K562 (cell line): ENCODE measurements at regions not wholly inside any gene's neighbourhood (a gene's known extent, or its start where the extent isn't known, plus 50 kb on each side); places are given as distances from the start of the nearest gene placed in this dataset.

Source experiments
- ATAC-seq: fragments of 200-7000 bp; cut with Tn5 transposase; 3 replicates; pipeline ENCODE4 v1.9.1; 2020; ENCODE audit warnings: moderate library complexity
- BruUV-seq: library from RNA; stranded (reverse); fragments of 400-500 nt; replicated peaks from 2 replicates; lab custom pipeline; 2021; lab: Mats Ljungman, UMichigan
- CTCF ChIA-PET: fragments of 300-600 bp; formaldehyde crosslinking; extraction: SDS; loops from one replicate; lab custom pipeline; 2021; ENCODE audit warnings: low intra/inter-chr PET ratio; lab: Yijun Ruan, JAX
- POLR2A ChIA-PET: fragments of 300-600, 350-650 bp; sonication (Branson Sonifier 250); formaldehyde crosslinking; extraction: SDS; loops from one replicate; lab custom pipeline; 2021; ENCODE audit warnings: antibody characterized with exemption, inconsistent platforms; lab: Yijun Ruan, JAX
- DNase-seq, 4 experiments: peaks; one replicate each; pipeline versions ENCODE4 v3.0.0 to v3.0.0-alpha.2; 2011 to 2018; ENCODE audit warnings: low spot score in 3 of 4, mixed read lengths in 3 of 4; ENCODE audit errors: extremely low read depth in 1 of 4
- FAIRE-seq: peaks from 2 replicates; lab custom pipeline; 2011; peaks lifted over from hg19 to GRCh38; lab: Jason Lieb, UNC
- H2AFZ ChIP-seq: 2 replicates; pipeline ENCODE4 v1.6.0; 2011; ENCODE audit warnings: low read depth, low read length, control low read depth, inconsistent platforms
- H3K27ac ChIP-seq: fragments of 200-600 bp; 3 replicates; pipeline ENCODE4 v1.8.0; 2011; ENCODE audit warnings: low read depth, mild to moderate bottlenecking, control low read depth, inconsistent platforms, low read length, moderate library complexity, mixed read lengths; ENCODE audit errors: extremely low read depth
- H3K27me3 ChIP-seq, 2 experiments: fragments of 300-600 bp in 1 of 2; 2 replicates in 1 of 2; 3 replicates in 1 of 2; pipeline versions ENCODE4 v1.6.0 to v1.8.0; 2011; ENCODE audit warnings: inconsistent platforms in 2 of 2, low read length in 2 of 2, mild to moderate bottlenecking in 1 of 2, mixed read lengths in 1 of 2, moderate library complexity in 1 of 2; ENCODE audit not compliant: control insufficient read depth in 2 of 2, insufficient read depth in 2 of 2
- H3K36me3 ChIP-seq: fragments of 300-600 bp; 3 replicates; pipeline ENCODE4 v1.8.0; 2011; ENCODE audit warnings: mild to moderate bottlenecking, low read length, inconsistent platforms; ENCODE audit not compliant: control insufficient read depth, insufficient read depth
- H3K4me1 ChIP-seq, 2 experiments: fragments of 200-600 bp in 1 of 2; replicated peaks in 1 of 2; 2 replicates in 1 of 2; 3 replicates in 1 of 2; pipeline versions ENCODE4 v1.5.1 to v1.8.0; 2011; ENCODE audit warnings: inconsistent platforms in 2 of 2, low read length in 2 of 2, mild to moderate bottlenecking in 1 of 2, mixed read lengths in 1 of 2, moderate library complexity in 1 of 2; ENCODE audit not compliant: control insufficient read depth in 2 of 2, insufficient read depth in 2 of 2
- H3K4me2 ChIP-seq: 2 replicates; pipeline ENCODE4 v1.6.1; 2011; ENCODE audit warnings: low read length, control low read depth, inconsistent platforms, mixed read lengths; ENCODE audit not compliant: insufficient read depth
- H3K4me3 ChIP-seq: fragments of 200-600 bp; sonication (generic), shearing (Covaris generic); 2 replicates; pipeline ENCODE4 v1.5.1; 2016; ENCODE audit warnings: control low read depth, inconsistent platforms
- H3K79me2 ChIP-seq: fragments of 200-600 bp; 3 replicates; pipeline ENCODE4 v1.8.0; 2011; ENCODE audit warnings: low read length, inconsistent platforms; ENCODE audit not compliant: control insufficient read depth, insufficient read depth
- H3K9ac ChIP-seq, 2 experiments: 2 replicates each; pipeline versions ENCODE4 v1.6.0 to v1.6.1; 2011; ENCODE audit warnings: low read depth in 2 of 2, low read length in 2 of 2, control low read depth in 1 of 2, inconsistent platforms in 1 of 2, mild to moderate bottlenecking in 1 of 2, mixed read lengths in 1 of 2; ENCODE audit not compliant: insufficient read depth in 1 of 2
- H3K9me1 ChIP-seq: one replicate; pipeline ENCODE4 v1.6.0; 2011; ENCODE audit warnings: inconsistent platforms, mild to moderate bottlenecking, low read length, moderate library complexity; ENCODE audit not compliant: control insufficient read depth, insufficient read depth
- H3K9me3 ChIP-seq: replicated peaks from 2 replicates; pipeline ENCODE4 v1.5.1; 2011; ENCODE audit warnings: low read depth, low read length, inconsistent platforms; ENCODE audit not compliant: control insufficient read depth, insufficient read depth
- H4K20me1 ChIP-seq: replicated peaks from 2 replicates; pipeline ENCODE4 v1.6.1; 2011; ENCODE audit warnings: low read length, inconsistent platforms, mixed read lengths; ENCODE audit not compliant: control insufficient read depth, insufficient read depth
- AFF1 ChIP-seq, 2 experiments: fragments of 450-650 bp; IDR thresholded peaks; 2 replicates each; pipeline ENCODE4 v1.6.1; 2018; ENCODE audit warnings: mild to moderate bottlenecking in 2 of 2, low read depth in 1 of 2; ENCODE audit not compliant: partially characterized antibody in 2 of 2
- AFF4 ChIP-seq: sonication (generic); formaldehyde crosslinking; IDR thresholded peaks from 2 replicates; pipeline ENCODE4 v1.8.0; 2023; ENCODE audit warnings: mild to moderate bottlenecking, missing genetic modification reagents
- ARID2 ChIP-seq: fragments of 450-650 bp; IDR thresholded peaks from 2 replicates; pipeline ENCODE4 v1.6.1; 2017; ENCODE audit warnings: antibody characterized with exemption, mild to moderate bottlenecking
- CSDE1 ChIP-seq, 2 experiments: fragments of 450-650 bp; IDR thresholded peaks; 2 replicates each; pipeline ENCODE4 v1.6.1; 2016; ENCODE audit warnings: mild to moderate bottlenecking in 1 of 2
- E2F3 ChIP-seq: fragments of 250-450 bp; sonication (Bioruptor Pico); IDR thresholded peaks from 2 replicates; pipeline ENCODE4 v1.4.0; 2020; ENCODE audit warnings: mild to moderate bottlenecking
- FOS ChIP-seq: IDR thresholded peaks from 3 replicates; pipeline ENCODE4 v1.6.1; 2011; ENCODE audit not compliant: insufficient read length; ENCODE audit errors: extremely low read depth
- HLTF ChIP-seq: fragments of 450-650 bp; IDR thresholded peaks from 2 replicates; pipeline ENCODE4 v1.6.1; 2016
- MAFG ChIP-seq: fragments of 450-650 bp; conservative IDR thresholded peaks from 2 replicates; pipeline ENCODE4 v1.6.1; 2016; ENCODE audit warnings: missing genetic modification characterization, missing compliant biosample characterization
- MCM5 ChIP-seq: fragments of 450-650 bp; IDR thresholded peaks from 2 replicates; pipeline ENCODE4 v1.6.1; 2016; ENCODE audit warnings: low read depth
- MCM7 ChIP-seq, 2 experiments: fragments of 450-650 bp; IDR thresholded peaks; 2 replicates each; pipeline ENCODE4 v1.6.1; 2016 to 2018
- MTF1 ChIP-seq: fragments of 250-450 bp; sonication (Bioruptor Pico); IDR thresholded peaks from 2 replicates; pipeline ENCODE4 v1.9.0; 2021; ENCODE audit warnings: moderate library complexity, mild to moderate bottlenecking, inconsistent platforms, borderline replicate concordance
- RFX1 ChIP-seq: fragments of 450-650 bp; IDR thresholded peaks from 2 replicates; pipeline ENCODE4 v1.6.1; 2016; ENCODE audit warnings: mild to moderate bottlenecking, moderate library complexity
- TBP ChIP-seq: optimal IDR thresholded peaks from 2 replicates; pipeline ENCODE3; 2011; ENCODE audit warnings: low read depth, low read length, improper control_type of control experiment
- U2AF2 ChIP-seq: fragments of 200-400 bp; formaldehyde crosslinking; optimal IDR thresholded peaks from 2 replicates; pipeline ENCODE3; 2017; ENCODE audit warnings: low read depth, mild to moderate bottlenecking, low read length
- ZC3H4 ChIP-seq: sonication (generic); formaldehyde crosslinking; IDR thresholded peaks from 2 replicates; pipeline ENCODE4 v1.9.0; 2021; ENCODE audit warnings: missing genetic modification reagents, borderline replicate concordance
- ZNF586 ChIP-seq: fragments of 450-650 bp; formaldehyde crosslinking; conservative IDR thresholded peaks from 2 replicates; pipeline ENCODE4 v1.4.0; 2020; ENCODE audit warnings: mild to moderate bottlenecking, moderate library complexity
- ZNF655 ChIP-seq: fragments of 250-450 bp; sonication (Bioruptor Pico); IDR thresholded peaks from 2 replicates; pipeline ENCODE4 v1.5.0; 2021
- WGBS: fragments of 100-300 bp; shearing (Covaris generic); methylation state at CpG from one replicate; pipeline ENCODE4 v1.1.6; 2016; ENCODE audit warnings: low coverage, mixed read lengths; ENCODE audit not compliant: insufficient coverage; ENCODE audit errors: missing lambda C conversion rate; 5-methylcytosine and 5-hydroxymethylcytosine counted together
- in situ Hi-C: fragments of 300-500 bp; cut with MboI; formaldehyde crosslinking; loops from 4 replicates; pipeline ENCODE4 v1.15.0; 2018; ENCODE audit warnings: inconsistent platforms, mixed read lengths
- intact Hi-C: fragments of 100-400 bp; cut with micrococcal nuclease; formaldehyde crosslinking; loops from 2 replicates; pipeline ENCODE4 v1.14.2; 2022

- no peaks in the 10 kb centered on the region for H4K20me1 ChIP-seq
- H2AFZ ChIP-seq, result no peak overlapping the region
- WGBS, result 21% methylated on average over 2 of the region's 2 CpGs
- no peak for FAIRE-seq
- BruUV-seq, result no TSS peak
- H3K4me1 ChIP-seq, result peaks cover 0 to 3% of the 10 kb centered on the region in 2 experiments; a peak in 2 of 5 replicates
- ChIA-PET CTCF (no interaction called here), POLR2A (no interaction called here)
- H3K4me2 ChIP-seq, result no peak overlapping the region
- H3K9me3 ChIP-seq, result no peaks in the 10 kb centered on the region
- intact Hi-C loops (no loop called here), in situ Hi-C loops (no loop called here)
- no peak overlapping the region for H3K27ac ChIP-seq
- H3K4me3 ChIP-seq, result no peak overlapping the region
- H3K27me3 ChIP-seq, result no peaks in the 10 kb centered on the region
- H3K36me3 ChIP-seq, result no peaks in the 10 kb centered on the region
- H3K9ac ChIP-seq, result no peak overlapping the region
- peak; percentile 49; the same call in 1 of the 3 replicates for ATAC-seq
- H3K79me2 ChIP-seq, result no peaks in the 10 kb centered on the region
- no peaks in the 10 kb centered on the region for H3K9me1 ChIP-seq
- no peak for DNase-seq
- TF ChIP-seq ARID2 (no peak), U2AF2 (no peak), MTF1 (CRISPR knock-in tag) (no peak), ZNF586 (CRISPR knock-in tag) (no peak), E2F3 (CRISPR knock-in tag) (no peak), HLTF (no peak), MAFG (tag) (peak; percentile 96), MCM7 (IDR thresholded peaks at IDR 0.05) (no peak), ZNF655 (CRISPR knock-in tag) (no peak), FOS (no peak), CSDE1 (IDR thresholded peaks at IDR 0.05) (no peak), AFF4 (no peak), RFX1 (no peak), TBP (no peak), MCM5 (no peak), ZC3H4 (CRISPR knock-in tag) (no peak), AFF1 (IDR thresholded peaks at IDR 0.05; ENCODE audit: low read depth in 1 of 2, partially characterized antibody in 2 of 2) (no peak)
These were observed 335.1 kb downstream of the METTL4 start for GRCh38 chr18:2236232-2236631.
